Uterus (tissue), 3 donors: ENCODE measurements at regions not wholly inside any gene's neighbourhood (a gene's known extent, or its start where the extent isn't known, plus 50 kb on each side); places are given as distances from the start of the nearest gene placed in this dataset.

Source experiments
- DNase-seq, 2 donors: peaks; one replicate each; pipeline ENCODE4 v3.0.0-alpha.2; 2019 to 2020
- H3K27ac ChIP-seq, 2 donors: fragments of 200-600 bp; sonication (generic); 1 replicate in 1 of 2; 2 replicates in 1 of 2; pipeline ENCODE4 v1.5.1; 2016 to 2018
- H3K27me3 ChIP-seq, 2 donors: fragments of 200-600 bp; sonication (generic); one replicate each; pipeline ENCODE4 v1.5.1; 2018 to 2019; ENCODE audit warnings: control low read depth in 1 of 2
- H3K36me3 ChIP-seq, 2 donors: fragments of 200-600 bp; sonication (generic); one replicate each; pipeline ENCODE4 v1.5.1; 2019; ENCODE audit warnings: control low read depth in 1 of 2
- H3K4me1 ChIP-seq, 2 donors: fragments of 200-600 bp; sonication (generic); one replicate each; pipeline ENCODE4 v1.5.1; 2018 to 2019; ENCODE audit warnings: control low read depth in 1 of 2
- H3K4me3 ChIP-seq, 2 donors: fragments of 200-600 bp; sonication (generic); 1 replicate in 1 of 2; 2 replicates in 1 of 2; pipeline ENCODE4 v1.5.1; 2018 to 2019; ENCODE audit warnings: mild to moderate bottlenecking in 1 of 2
- H3K9me3 ChIP-seq, 2 donors: fragments of 200-600 bp; sonication (generic); one replicate each; pipeline ENCODE4 v1.5.1; 2019; ENCODE audit warnings: control low read depth in 1 of 2
- CTCF ChIP-seq, 4 experiments: fragments of 200-600 bp in 2 of 4; fragments of 450-650 bp in 2 of 4; sonication (generic) in 2 of 4; IDR thresholded peaks; one replicate each; pipeline ENCODE4 v1.5.1; 2016 to 2019; ENCODE audit warnings: antibody characterized with exemption in 4 of 4, mild to moderate bottlenecking in 2 of 4, moderate library complexity in 1 of 4
- POLR2A ChIP-seq, 2 donors: fragments of 450-650 bp; IDR thresholded peaks; one replicate each; pipeline ENCODE4 v1.6.1; 2016; ENCODE audit warnings: antibody characterized with exemption in 2 of 2, mild to moderate bottlenecking in 1 of 2, moderate library complexity in 1 of 2
- intact Hi-C: fragments of 100-400 bp; cut with DNase I; formaldehyde crosslinking; loops from one replicate; pipeline ENCODE4 v1.15.1; 2023; ENCODE audit warnings: low total_unique reads
- donor health status: DM: yes; HTN: yes; CAD: no.

- Histone ChIP-seq H3K4me3 (no peak overlapping the region), H3K36me3 (no peaks in the 10 kb centered on the region), H3K27ac (no peak overlapping the region), H3K4me1 (no peaks in the 10 kb centered on the region), H3K9me3 (no peaks in the 10 kb centered on the region), H3K27me3 (no peaks in the 10 kb centered on the region)
- intact Hi-C loops, result no loop called here
- TF ChIP-seq POLR2A (IDR thresholded peaks at IDR 0.05) (no peak), CTCF (IDR thresholded peaks at IDR 0.05) (no peak)
- DNase-seq, result no peak
These were observed 508.2 kb upstream of the SEMA3D start for GRCh38 chr7:85695041-85695440.

GRCh38 chr7:85693326-85693725 is 506.5 kb upstream of the SEMA3D start:
- H3K4me1 ChIP-seq, result no peaks in the 10 kb centered on the region
- H3K27me3 ChIP-seq, result no peaks in the 10 kb centered on the region
- intact Hi-C loops, result no loop called here
- no peak for DNase-seq
- H3K4me3 ChIP-seq, result no peak overlapping the region
- no peak overlapping the region for H3K27ac ChIP-seq
- H3K9me3 ChIP-seq, result no peaks in the 10 kb centered on the region
- H3K36me3 ChIP-seq, result no peaks in the 10 kb centered on the region
- TF ChIP-seq CTCF (IDR thresholded peaks at IDR 0.05) (no peak), POLR2A (IDR thresholded peaks at IDR 0.05) (no peak)

GRCh38 chr7:85688712-85689111 is 501.9 kb upstream of the SEMA3D start:
- no peaks in the 10 kb centered on the region for H3K27me3 ChIP-seq
- no peaks in the 10 kb centered on the region for H3K9me3 ChIP-seq
- no peak overlapping the region for H3K27ac ChIP-seq
- no peak for DNase-seq
- no peak for TF ChIP-seq CTCF (IDR thresholded peaks at IDR 0.05)
- no peak for TF ChIP-seq POLR2A (IDR thresholded peaks at IDR 0.05)
- no peak overlapping the region for H3K4me3 ChIP-seq
- intact Hi-C loops, result no loop called here
- no peaks in the 10 kb centered on the region for H3K36me3 ChIP-seq
- no peaks in the 10 kb centered on the region for H3K4me1 ChIP-seq

GRCh38 chr7:85686401-85687181 is 499.7 kb upstream of the SEMA3D start:
- Histone ChIP-seq H3K4me1 (no peaks in the 10 kb centered on the region), H3K27me3 (no peaks in the 10 kb centered on the region), H3K4me3 (no peak overlapping the region), H3K9me3 (no peaks in the 10 kb centered on the region), H3K36me3 (no peaks in the 10 kb centered on the region), H3K27ac (no peak overlapping the region)
- TF ChIP-seq POLR2A (IDR thresholded peaks at IDR 0.05) (no peak), CTCF (IDR thresholded peaks at IDR 0.05) (no peak)
- intact Hi-C loops, result no loop called here
- no peak for DNase-seq

GRCh38 chr7:85685901-85686300 is 499.0 kb upstream of the SEMA3D start:
- intact Hi-C loops, result no loop called here
- no peak for DNase-seq

More at GRCh38 chr7:85685901-85686300, 499.0 kb upstream of the SEMA3D start:
- TF ChIP-seq POLR2A (IDR thresholded peaks at IDR 0.05) (no peak), CTCF (IDR thresholded peaks at IDR 0.05) (no peak)
- no peaks in the 10 kb centered on the region for H3K9me3 ChIP-seq
- no peak overlapping the region for H3K27ac ChIP-seq
- no peaks in the 10 kb centered on the region for H3K36me3 ChIP-seq
- no peaks in the 10 kb centered on the region for H3K4me1 ChIP-seq
- H3K27me3 ChIP-seq, result no peaks in the 10 kb centered on the region
- H3K4me3 ChIP-seq, result no peak overlapping the region
